ENCODE measurements at regions not wholly inside any gene's neighbourhood (a gene's known extent, or its start where the extent isn't known, plus 50 kb on each side); places are given as distances from the start of the nearest gene placed in this dataset.

- Mint-ChIP-seq H3K27ac (no peak overlapping the region), H3K4me1 (no peaks in the 10 kb centered on the region), H3K4me3 (no peak overlapping the region), H3K27me3 (peaks cover 3% of the 10 kb centered on the region), H3K36me3 (ENCODE audit: low read depth) (no peaks in the 10 kb centered on the region), H3K9me3 (no peaks in the 10 kb centered on the region)
- POLR2A ChIA-PET = no interaction called here
- CTCF ChIA-PET = no interaction called here
- DNase-seq = no peak
Observed at GRCh38 chr6:163776906-163777686, 362.6 kb downstream of the QKI start.

GRCh38 chr6:163776196-163776905 lies 361.8 kb downstream of the QKI start:
- no peak for DNase-seq
- no peaks in the 10 kb centered on the region for H3K4me1 Mint-ChIP-seq
- no peaks in the 10 kb centered on the region for H3K36me3 Mint-ChIP-seq (ENCODE audit: low read depth)
- POLR2A ChIA-PET = no interaction called here
- H3K27ac Mint-ChIP-seq = no peak overlapping the region
- H3K9me3 Mint-ChIP-seq = no peaks in the 10 kb centered on the region
- CTCF ChIA-PET = no interaction called here
- H3K4me3 Mint-ChIP-seq = no peak overlapping the region
- H3K27me3 Mint-ChIP-seq = peaks cover 3% of the 10 kb centered on the region

DNA sequence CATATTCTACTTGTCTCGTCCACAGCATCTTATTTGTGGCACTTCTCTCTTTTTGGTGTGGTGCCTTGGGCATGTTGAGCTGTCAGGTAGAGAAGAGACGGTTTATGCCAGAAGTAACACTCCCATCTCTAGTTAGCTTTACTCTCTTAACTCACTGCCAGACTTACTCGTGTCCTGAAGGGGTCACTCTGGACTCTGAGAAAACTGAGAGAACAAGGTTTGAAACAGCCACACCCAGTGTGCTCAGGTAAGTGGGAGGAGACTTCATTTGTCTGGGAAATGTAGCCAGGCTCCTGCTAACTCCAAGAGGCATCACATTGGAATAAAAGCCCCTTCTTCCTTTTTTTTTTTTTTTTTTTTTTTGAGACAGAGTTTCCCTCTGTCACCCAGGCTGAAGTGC lies 360.8 kb downstream of the QKI start:
- no peaks in the 10 kb centered on the region for H3K9me3 Mint-ChIP-seq

GRCh38 chr6:163774485-163774884 lies 360.0 kb downstream of the QKI start:
- H3K4me3 Mint-ChIP-seq = no peak overlapping the region
- DNase-seq = no peak
- H3K27ac Mint-ChIP-seq = no peak overlapping the region
- peaks cover 3% of the 10 kb centered on the region for H3K27me3 Mint-ChIP-seq
- no peaks in the 10 kb centered on the region for H3K36me3 Mint-ChIP-seq (ENCODE audit: low read depth)
- POLR2A ChIA-PET = no interaction called here
- no peaks in the 10 kb centered on the region for H3K4me1 Mint-ChIP-seq
- no peaks in the 10 kb centered on the region for H3K9me3 Mint-ChIP-seq
- CTCF ChIA-PET = no interaction called here

More for the DNA sequence above, 360.8 kb downstream of the QKI start:
- Mint-ChIP-seq H3K4me3 (no peak overlapping the region), H3K4me1 (no peaks in the 10 kb centered on the region), H3K27me3 (peaks cover 3% of the 10 kb centered on the region), H3K36me3 (ENCODE audit: low read depth) (no peaks in the 10 kb centered on the region), H3K27ac (no peak overlapping the region)
- CTCF ChIA-PET = no interaction called here
- DNase-seq = no peak
- POLR2A ChIA-PET = no interaction called here

DNA sequence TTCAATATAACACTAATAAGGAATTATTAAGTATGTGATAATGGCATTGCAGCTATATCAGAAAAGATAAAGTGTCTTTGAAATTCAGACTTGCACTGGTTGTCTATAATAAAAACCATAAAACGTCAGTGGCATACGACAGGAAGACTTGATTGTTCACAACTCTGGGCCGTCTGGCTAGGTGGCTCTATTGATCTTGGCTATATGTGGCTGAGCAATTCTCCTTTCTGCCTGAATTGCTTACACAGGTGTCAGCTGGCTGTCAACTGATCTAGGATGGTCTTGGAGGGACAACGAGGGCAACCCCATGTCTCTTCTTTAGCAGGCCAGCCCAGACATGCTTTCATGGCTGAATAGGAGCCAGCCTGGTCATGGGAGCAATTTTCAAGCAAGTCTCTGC lies 359.1 kb downstream of the QKI start:
- ChIA-PET POLR2A (no interaction called here), CTCF (no interaction called here)
- DNase-seq = no peak
- Mint-ChIP-seq H3K9me3 (no peaks in the 10 kb centered on the region), H3K36me3 (ENCODE audit: low read depth) (no peaks in the 10 kb centered on the region), H3K27ac (no peak overlapping the region), H3K4me1 (no peaks in the 10 kb centered on the region), H3K4me3 (no peak overlapping the region), H3K27me3 (peaks cover 7% of the 10 kb centered on the region)

GRCh38 chr6:163772701-163773100 lies 358.2 kb downstream of the QKI start:
- H3K4me1 Mint-ChIP-seq = no peaks in the 10 kb centered on the region
- H3K9me3 Mint-ChIP-seq = no peaks in the 10 kb centered on the region
- no peak overlapping the region for H3K27ac Mint-ChIP-seq
- DNase-seq = no peak
- POLR2A ChIA-PET = no interaction called here
- CTCF ChIA-PET = no interaction called here
- H3K27me3 Mint-ChIP-seq = peaks cover 9% of the 10 kb centered on the region
- H3K4me3 Mint-ChIP-seq = no peak overlapping the region
- H3K36me3 Mint-ChIP-seq (ENCODE audit: low read depth) = no peaks in the 10 kb centered on the region

DNA sequence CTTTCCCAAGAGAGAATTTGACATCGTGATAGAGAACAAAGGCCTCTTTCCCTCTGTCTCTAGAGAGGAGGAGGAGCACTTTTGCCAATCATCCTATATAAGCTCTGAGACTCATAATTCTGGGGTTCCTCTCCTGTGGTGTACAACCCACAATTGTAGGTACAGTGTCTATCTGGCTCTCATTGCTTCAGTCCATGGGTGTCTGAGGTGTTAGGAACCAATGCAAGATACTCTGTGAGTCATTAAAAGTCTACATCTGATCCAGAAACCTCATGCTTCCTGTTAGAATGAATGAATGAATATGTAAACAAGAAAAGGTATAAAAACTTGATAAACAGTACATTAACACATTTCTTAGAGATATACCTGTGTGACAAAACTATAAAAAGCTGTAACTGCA lies 356.7 kb downstream of the QKI start:
- H3K4me3 Mint-ChIP-seq = no peak overlapping the region
- H3K27ac Mint-ChIP-seq = no peak overlapping the region
- DNase-seq = no peak
- ChIA-PET CTCF (interaction anchor here (0.6 kb wide), 1 partner anchor 10 kb away, joined by 3 read pairs; no protein-coding TSS in a partner anchor), POLR2A (no interaction called here)
- no peaks in the 10 kb centered on the region for H3K9me3 Mint-ChIP-seq
- peaks cover 12% of the 10 kb centered on the region for H3K27me3 Mint-ChIP-seq
- no peaks in the 10 kb centered on the region for H3K36me3 Mint-ChIP-seq (ENCODE audit: low read depth)
- no peaks in the 10 kb centered on the region for H3K4me1 Mint-ChIP-seq

DNA sequence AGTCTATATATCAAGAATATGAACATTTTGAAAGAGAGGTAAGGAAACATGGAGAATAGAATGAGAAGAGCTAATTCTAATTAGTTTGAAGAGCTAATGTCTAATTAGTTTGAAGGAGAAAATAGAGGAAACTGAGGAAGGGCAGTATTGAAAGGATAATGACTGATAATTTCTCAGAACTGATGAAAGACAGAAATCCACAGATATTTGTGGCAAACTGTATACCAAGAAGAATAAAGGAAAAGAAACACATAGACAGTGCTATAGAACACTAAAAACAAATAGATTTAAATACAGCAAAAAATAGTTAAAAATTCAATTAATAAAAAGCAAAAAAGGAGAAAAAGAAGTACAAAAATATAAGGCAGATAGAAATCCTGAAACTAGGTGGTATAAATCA lies 354.4 kb downstream of the QKI start:
- no peak overlapping the region for H3K27ac Mint-ChIP-seq
- peaks cover 2% of the 10 kb centered on the region for H3K4me1 Mint-ChIP-seq
- no peaks in the 10 kb centered on the region for H3K9me3 Mint-ChIP-seq
- no peak overlapping the region for H3K4me3 Mint-ChIP-seq
- POLR2A ChIA-PET = no interaction called here
- no peaks in the 10 kb centered on the region for H3K36me3 Mint-ChIP-seq (ENCODE audit: low read depth)
- H3K27me3 Mint-ChIP-seq = peaks cover 9% of the 10 kb centered on the region
- CTCF ChIA-PET = no interaction called here
- no peak for DNase-seq

GRCh38 chr6:163766936-163767335 lies 352.4 kb downstream of the QKI start:
- ChIA-PET CTCF (interaction anchor here (1.3 kb wide), 1 partner anchor 8 kb away, joined by 3 read pairs; no protein-coding TSS in a partner anchor), POLR2A (no interaction called here)
- Mint-ChIP-seq H3K9me3 (no peaks in the 10 kb centered on the region), H3K4me1 (peaks cover 2% of the 10 kb centered on the region), H3K27me3 (peaks cover 9% of the 10 kb centered on the region), H3K4me3 (no peak overlapping the region), H3K36me3 (ENCODE audit: low read depth) (no peaks in the 10 kb centered on the region), H3K27ac (no peak overlapping the region)
- DNase-seq = no peak

GRCh38 chr6:163765335-163765734 lies 350.8 kb downstream of the QKI start:
- CTCF ChIA-PET = interaction anchor here (1.3 kb wide), 1 partner anchor 128 kb away, joined by 3 read pairs; no protein-coding TSS in a partner anchor
- no peak for DNase-seq
- Mint-ChIP-seq H3K9me3 (no peaks in the 10 kb centered on the region), H3K27ac (no peak overlapping the region), H3K36me3 (ENCODE audit: low read depth) (no peaks in the 10 kb centered on the region), H3K4me3 (no peak overlapping the region), H3K4me1 (peaks cover 2% of the 10 kb centered on the region), H3K27me3 (peaks cover 13% of the 10 kb centered on the region)
- POLR2A ChIA-PET = no interaction called here

- H3K4me3 Mint-ChIP-seq = no peak overlapping the region
- H3K27ac Mint-ChIP-seq = no peak overlapping the region
- H3K36me3 Mint-ChIP-seq (ENCODE audit: low read depth) = no peaks in the 10 kb centered on the region
- peaks cover 2% of the 10 kb centered on the region for H3K4me1 Mint-ChIP-seq
- no peak for DNase-seq
- POLR2A ChIA-PET = no interaction called here
- peaks cover 15% of the 10 kb centered on the region for H3K27me3 Mint-ChIP-seq
- CTCF ChIA-PET = interaction anchor here (1.3 kb wide), 1 partner anchor 128 kb away, joined by 3 read pairs; no protein-coding TSS in a partner anchor
- no peaks in the 10 kb centered on the region for H3K9me3 Mint-ChIP-seq
Observed at GRCh38 chr6:163764565-163764964, 350.0 kb downstream of the QKI start.

- no peaks in the 10 kb centered on the region for H3K36me3 Mint-ChIP-seq (ENCODE audit: low read depth)
- ChIA-PET CTCF (no interaction called here), POLR2A (no interaction called here)
- no peak overlapping the region for H3K27ac Mint-ChIP-seq
- DNase-seq = no peak
- H3K4me3 Mint-ChIP-seq = no peak overlapping the region
- H3K4me1 Mint-ChIP-seq = peaks cover 2% of the 10 kb centered on the region
- H3K27me3 Mint-ChIP-seq = peaks cover 9% of the 10 kb centered on the region
- H3K9me3 Mint-ChIP-seq = no peaks in the 10 kb centered on the region
Observed at GRCh38 chr6:163761481-163761880, 347.0 kb downstream of the QKI start.

- Mint-ChIP-seq H3K36me3 (ENCODE audit: low read depth) (no peaks in the 10 kb centered on the region), H3K4me3 (no peak overlapping the region), H3K27ac (no peak overlapping the region), H3K4me1 (peaks cover 2% of the 10 kb centered on the region), H3K27me3 (peaks cover 9% of the 10 kb centered on the region), H3K9me3 (no peaks in the 10 kb centered on the region)
- POLR2A ChIA-PET = no interaction called here
- CTCF ChIA-PET = no interaction called here
- DNase-seq = no peak
Observed at GRCh38 chr6:163760860-163761259, 346.3 kb downstream of the QKI start.

DNA sequence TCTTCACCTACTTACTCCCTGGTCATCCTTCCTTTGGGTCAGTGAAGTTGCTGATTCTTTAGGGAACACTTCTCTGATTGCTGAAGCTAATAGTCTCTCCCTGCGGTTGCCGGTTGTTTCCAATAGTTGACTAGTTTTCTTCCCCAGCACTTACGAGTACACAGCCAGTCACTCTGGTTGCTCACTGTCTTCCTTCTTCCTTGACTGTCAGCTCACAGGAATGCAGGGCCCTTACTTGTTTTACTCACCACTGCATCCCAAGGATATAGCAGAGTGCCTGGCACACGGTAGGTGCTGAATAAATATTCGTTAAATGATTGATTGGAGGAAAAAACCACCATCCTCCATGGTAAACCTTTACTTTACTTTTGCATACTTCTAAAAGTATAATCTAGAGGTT lies 345.0 kb downstream of the QKI start:
- DNase-seq = no peak
- POLR2A ChIA-PET = no interaction called here
- Mint-ChIP-seq H3K4me3 (no peak overlapping the region), H3K9me3 (peaks cover 5% of the 10 kb centered on the region), H3K4me1 (peaks cover under 1% of the 10 kb centered on the region), H3K27me3 (peaks cover 13% of the 10 kb centered on the region), H3K36me3 (ENCODE audit: low read depth) (no peaks in the 10 kb centered on the region), H3K27ac (no peak overlapping the region)
- CTCF ChIA-PET = no interaction called here
